NCI-H2029 treated with DMSO at 0.1 percent for 48 hours (cell line): ENCODE measurements at regions not wholly inside any gene's neighbourhood (a gene's known extent, or its start where the extent isn't known, plus 50 kb on each side); places are given as distances from the start of the nearest gene placed in this dataset.

Source experiments
- DNase-seq: peaks from one replicate; lab custom pipeline; 2025; lab: John Stamatoyannopoulos, UW

- no peak for DNase-seq
Measured at GRCh38 chr6:12423832-12424231, 133.7 kb downstream of the EDN1 start.

DNA sequence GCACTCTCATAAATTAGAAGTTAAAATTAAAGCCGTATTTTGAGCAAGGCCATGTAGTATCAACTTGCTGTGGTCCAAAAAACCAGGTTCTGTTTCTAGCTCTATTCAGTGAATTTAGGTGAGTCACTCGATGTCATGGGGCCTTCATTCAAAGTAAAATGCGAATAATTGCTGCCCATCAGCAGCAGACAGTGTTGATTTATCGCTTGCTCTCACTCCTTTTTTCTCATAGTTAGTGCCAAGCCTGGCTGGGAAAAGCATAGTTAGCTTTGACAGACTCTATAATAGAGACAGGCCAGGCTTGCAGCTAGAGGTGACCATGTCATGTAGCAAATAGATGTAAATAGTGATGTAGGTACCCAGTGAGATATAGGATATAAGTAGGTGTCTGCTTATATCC is 136.0 kb downstream of the EDN1 start:
- DNase-seq, result no peak

DNA sequence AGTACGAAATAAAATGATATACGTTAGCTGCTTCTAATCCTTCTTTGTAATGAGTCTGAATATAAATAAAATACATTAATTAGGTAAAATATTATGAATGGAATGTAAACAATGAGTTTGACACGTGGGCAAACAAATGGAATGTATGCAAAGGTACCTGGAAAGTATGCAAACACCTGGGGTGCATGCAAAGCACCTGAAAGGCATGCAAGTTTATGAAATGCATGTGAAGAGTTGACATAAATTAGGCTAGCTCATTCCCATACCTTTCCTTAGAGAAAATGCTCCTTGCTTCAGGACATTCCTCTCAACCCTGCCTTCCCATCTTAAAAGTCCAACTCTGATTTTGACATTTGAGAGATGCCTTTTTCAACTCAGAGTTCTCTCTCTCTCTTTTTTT is 140.9 kb downstream of the EDN1 start:
- DNase-seq, result no peak

DNA sequence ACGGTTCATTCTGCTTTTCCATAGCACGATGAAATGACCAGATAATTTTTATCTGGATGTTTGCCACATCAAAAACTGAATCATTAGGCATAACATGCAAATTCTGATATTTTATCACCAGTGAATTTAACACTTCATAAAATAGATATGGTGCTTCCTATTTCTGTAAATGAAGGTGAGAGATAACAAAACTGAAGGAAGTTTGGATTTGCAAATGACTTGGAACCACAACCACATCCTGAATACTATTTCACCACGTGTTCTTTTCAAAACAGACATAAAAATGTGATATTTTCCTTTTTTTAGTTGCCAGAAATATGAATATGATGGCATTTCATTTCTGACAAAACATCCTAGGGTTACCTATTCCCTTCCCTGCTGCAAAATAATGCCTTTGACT is 146.1 kb downstream of the EDN1 start:
- DNase-seq, result no peak

GRCh38 chr6:12436683-12437082 is 146.5 kb downstream of the EDN1 start:
- no peak for DNase-seq

GRCh38 chr6:12439296-12439695 is 149.1 kb downstream of the EDN1 start:
- no peak for DNase-seq

DNA sequence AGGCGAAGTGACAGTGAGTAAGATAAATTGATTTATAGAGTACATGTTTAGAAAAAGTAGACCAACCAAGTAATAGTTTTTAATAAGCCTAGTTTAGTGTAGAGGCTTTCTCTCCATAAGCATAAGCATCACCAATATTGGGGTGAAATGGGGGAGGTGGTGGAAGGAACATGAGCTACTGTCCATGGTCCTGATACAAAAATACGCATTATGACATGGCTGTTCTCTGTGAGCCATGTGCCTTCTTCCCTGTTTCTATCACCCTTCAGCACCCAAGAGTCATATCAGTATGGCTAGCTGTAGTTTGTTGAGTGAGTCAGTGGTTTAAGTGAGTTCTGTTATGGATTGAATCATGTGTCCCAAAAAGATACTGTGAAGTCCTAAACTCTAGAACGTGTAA is 150.8 kb downstream of the EDN1 start:
- no peak for DNase-seq

DNA sequence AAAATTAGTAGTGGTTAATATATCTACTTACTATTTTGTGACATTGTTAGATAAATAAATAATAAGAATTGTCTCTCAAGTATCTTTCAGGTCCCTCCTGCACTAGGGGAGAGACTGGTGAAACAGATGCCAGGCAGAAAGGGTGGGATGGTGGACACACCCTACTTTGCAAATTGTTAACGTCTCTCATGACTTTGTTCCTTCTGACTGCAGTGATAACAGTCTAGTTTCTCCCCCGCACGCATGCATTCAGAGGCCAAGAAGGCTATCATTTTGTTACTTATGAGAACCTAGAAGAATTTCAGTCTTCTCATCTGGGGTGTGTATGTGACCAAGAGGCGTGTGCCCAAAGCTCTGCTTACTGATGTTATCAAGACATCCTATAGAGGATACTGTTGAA is 152.3 kb downstream of the EDN1 start:
- DNase-seq, result no peak

DNA sequence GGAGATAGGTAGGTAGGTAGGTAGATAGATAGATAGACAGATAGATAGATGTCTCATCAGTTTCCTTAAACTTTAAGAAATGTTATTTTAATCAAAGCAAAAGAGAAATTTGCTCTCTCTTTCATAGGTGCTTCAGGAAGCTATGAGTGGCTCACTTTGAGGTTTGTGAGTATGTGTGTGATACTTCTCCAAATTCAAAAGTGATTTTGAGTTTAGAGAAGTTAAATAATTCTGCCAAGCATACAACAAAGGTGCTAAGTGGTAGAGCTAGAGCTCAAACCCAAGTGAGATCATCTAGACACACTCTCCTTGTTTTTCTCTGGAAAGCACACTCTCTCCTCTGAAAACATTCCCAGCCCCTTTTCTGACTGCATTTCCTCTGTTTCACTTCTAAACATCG is 156.2 kb downstream of the EDN1 start:
- DNase-seq, result no peak

DNA sequence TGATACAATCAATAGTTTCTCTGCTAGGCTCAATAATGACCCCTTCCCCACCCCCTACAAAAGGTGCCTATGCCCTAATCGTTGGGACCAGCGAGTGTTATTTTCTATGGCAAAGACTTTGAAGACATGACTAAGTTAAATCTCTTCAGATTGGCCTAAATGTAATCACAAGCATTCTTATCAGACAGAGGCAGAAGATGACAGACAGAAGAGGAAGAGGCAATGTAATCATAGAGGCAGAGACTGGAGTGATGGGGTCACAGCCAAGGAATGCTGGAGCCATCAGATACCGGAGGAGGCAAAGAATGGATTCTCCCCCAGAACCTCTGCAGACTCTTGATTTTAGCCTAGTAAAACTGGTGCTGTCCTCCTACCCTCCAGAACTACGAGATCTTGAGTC is 159.3 kb downstream of the EDN1 start:
- no peak for DNase-seq

GRCh38 chr6:12450467-12450866 is 160.3 kb downstream of the EDN1 start:
- DNase-seq, result no peak

DNA sequence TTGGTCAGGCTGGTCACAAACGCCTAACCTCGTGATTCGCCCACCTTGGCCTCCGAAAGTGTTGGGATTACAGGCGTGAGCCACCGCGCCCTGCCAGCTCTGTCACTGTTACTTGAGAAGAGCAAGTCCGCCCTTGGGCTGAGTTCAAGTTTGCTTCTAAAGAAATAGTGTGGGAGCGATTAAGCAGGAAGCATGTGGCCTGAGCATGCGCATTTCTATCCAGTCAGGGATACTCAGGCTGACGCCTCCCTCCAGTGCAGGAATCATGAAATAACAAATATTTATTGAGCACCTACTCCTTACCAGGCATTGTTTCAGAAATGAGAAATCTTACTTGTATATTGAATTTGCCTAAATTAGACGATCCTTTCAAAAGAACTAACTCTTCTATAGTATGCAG is 166.2 kb downstream of the EDN1 start:
- DNase-seq, result no peak

GRCh38 chr6:12457094-12457493 is 166.9 kb downstream of the EDN1 start:
- DNase-seq, result no peak

GRCh38 chr6:12458558-12458957 is 168.4 kb downstream of the EDN1 start:
- DNase-seq, result no peak

GRCh38 chr6:12459945-12460661 is 169.9 kb downstream of the EDN1 start:
- DNase-seq, result no peak

GRCh38 chr6:12467706-12468670 is 177.8 kb downstream of the EDN1 start:
- DNase-seq, result no peak

GRCh38 chr6:12472601-12473038 is 182.5 kb downstream of the EDN1 start:
- peak; percentile 36 for DNase-seq

GRCh38 chr6:12473494-12473893 is 183.3 kb downstream of the EDN1 start:
- no peak for DNase-seq

DNA sequence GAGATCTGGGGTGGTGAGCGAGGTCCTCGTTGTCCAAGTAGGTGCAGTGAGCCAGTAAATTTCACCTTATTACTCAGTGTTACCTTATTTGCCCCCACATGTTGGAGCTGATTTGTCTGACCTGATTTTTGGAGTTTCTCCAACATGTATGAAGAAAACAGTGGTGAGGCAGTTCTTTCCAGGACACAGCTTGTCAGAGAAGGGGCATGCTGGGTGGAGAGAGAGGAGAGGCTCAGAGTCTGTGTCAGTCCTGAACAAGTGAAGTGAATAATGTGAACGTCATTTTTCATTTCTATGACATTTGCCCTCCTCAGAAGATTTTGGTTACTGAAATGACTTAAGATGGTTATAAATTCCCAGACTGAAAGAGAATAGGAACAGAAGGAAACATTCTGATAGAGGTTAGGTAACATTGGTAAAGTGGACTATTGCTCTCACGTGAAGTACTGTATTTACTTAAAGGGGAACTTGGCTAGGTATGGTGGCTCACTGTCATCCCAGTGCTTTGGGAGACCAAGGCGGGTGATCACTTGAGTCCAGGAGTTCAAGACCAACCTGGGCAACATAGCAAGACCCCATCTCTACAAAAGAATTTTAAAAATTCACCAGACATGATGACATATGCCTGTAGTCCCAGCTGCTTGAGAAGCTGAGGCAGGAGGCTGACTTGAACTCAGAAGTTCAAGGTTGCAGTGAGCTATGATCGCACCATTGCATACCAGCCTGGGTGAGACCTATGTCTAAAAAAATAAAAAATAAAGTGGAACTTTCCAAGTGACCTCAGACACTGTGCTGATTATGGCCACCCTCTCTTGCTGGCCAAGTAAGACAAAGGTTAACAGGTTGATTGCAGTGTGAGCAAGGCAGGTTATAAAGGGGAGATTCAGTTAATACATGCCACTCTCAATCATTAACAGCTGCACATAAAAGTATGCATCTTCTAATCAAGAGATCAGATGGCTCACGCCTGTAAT is 184.3 kb downstream of the EDN1 start:
- DNase-seq, result no peak

- no peak for DNase-seq
Measured at GRCh38 chr6:12476484-12476883, 186.3 kb downstream of the EDN1 start.

DNA sequence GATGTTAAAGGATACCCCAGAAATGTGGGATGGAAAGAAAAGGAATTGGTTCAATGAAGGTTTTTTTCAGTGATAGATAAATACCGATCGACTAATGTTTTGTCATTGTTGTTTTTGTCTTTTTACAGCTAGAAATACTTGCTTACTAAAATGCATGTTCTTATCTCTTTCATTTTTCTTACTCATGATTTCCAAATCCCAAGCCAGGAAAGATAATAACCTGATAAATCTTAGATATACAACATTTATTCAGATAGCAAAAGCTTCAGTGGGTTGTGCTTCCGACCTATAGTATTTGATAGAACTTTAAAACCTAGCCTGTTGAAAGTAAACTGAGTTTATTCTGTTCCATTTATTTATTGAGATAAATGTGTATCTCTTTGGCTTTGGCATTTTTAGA is 187.5 kb downstream of the EDN1 start:
- DNase-seq, result no peak

GRCh38 chr6:12478921-12479320 is 188.8 kb downstream of the EDN1 start:
- no peak for DNase-seq
